ENCODE measurements at regions not wholly inside any gene's neighbourhood (a gene's known extent, or its start where the extent isn't known, plus 50 kb on each side); places are given as distances from the start of the nearest gene placed in this dataset.
A peak's percentile ranks its signal among the peaks of the same experiment; 100 is the strongest.

DNA sequence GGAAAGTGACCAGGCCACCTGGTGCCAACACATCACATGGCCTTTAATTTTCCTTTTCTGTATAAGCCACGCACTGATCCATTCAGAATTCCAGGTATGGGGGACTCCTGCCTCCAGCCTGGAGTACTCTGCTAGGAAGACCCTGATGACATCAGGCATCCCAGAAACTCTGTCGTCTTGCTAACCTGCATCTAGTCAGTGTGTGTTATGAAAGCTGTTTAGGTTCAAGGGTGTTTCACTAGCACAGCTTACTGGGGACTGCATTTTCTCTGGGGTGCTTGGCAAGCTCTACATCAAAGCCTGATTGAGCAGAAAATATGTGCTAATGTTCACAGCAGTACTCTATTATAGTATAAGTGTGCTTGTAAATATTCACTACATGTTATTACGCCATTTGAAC is 100.6 kb upstream of the MGMT start:
- TF ChIP-seq, protein P1, sequence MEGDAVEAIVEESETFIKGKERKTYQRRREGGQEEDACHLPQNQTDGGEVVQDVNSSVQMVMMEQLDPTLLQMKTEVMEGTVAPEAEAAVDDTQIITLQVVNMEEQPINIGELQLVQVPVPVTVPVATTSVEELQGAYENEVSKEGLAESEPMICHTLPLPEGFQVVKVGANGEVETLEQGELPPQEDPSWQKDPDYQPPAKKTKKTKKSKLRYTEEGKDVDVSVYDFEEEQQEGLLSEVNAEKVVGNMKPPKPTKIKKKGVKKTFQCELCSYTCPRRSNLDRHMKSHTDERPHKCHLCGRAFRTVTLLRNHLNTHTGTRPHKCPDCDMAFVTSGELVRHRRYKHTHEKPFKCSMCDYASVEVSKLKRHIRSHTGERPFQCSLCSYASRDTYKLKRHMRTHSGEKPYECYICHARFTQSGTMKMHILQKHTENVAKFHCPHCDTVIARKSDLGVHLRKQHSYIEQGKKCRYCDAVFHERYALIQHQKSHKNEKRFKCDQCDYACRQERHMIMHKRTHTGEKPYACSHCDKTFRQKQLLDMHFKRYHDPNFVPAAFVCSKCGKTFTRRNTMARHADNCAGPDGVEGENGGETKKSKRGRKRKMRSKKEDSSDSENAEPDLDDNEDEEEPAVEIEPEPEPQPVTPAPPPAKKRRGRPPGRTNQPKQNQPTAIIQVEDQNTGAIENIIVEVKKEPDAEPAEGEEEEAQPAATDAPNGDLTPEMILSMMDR (IDR thresholded peaks at IDR 0.05; ENCODE audit: insufficient read depth, low read length, severe bottlenecking) = no peak
- FAIRE-seq (no peak), DNase-seq (ENCODE audit: low read depth) (no peak)
- no peaks in the 10 kb centered on the region for H3K27me3 ChIP-seq (ENCODE audit: control insufficient read depth, insufficient read depth, low read length)
- H3K4me3 ChIP-seq (ENCODE audit: low read depth, low read length) = no peak overlapping the region
- no peaks in the 10 kb centered on the region for H3K36me3 ChIP-seq (ENCODE audit: control insufficient read depth, insufficient read depth, low read length)

DNA sequence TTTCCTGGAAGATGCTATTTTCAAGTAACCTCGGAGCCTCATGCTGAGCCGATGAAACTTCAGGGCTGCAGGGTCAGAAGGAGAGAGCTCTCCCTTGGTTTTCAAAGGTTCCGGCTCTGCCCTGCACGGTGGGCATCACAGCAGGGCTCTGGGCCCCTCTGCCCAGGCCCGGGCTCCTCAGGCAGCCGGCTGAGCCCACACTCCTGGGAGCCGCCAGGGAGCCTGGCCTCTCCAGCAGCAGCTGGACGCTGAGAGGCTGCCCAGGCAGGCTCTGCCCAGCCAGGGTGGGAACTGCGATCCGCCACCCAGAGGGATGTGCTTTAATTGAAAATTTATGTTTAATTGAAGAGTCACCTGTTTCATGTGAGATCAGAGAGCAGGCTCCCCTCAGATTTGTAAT is 97.5 kb upstream of the MGMT start:
- FAIRE-seq (no peak), DNase-seq (ENCODE audit: low read depth) (no peak)
- Histone ChIP-seq H3K36me3 (ENCODE audit: control insufficient read depth, insufficient read depth, low read length) (no peaks in the 10 kb centered on the region), H3K27me3 (ENCODE audit: control insufficient read depth, insufficient read depth, low read length) (no peaks in the 10 kb centered on the region), H3K4me3 (ENCODE audit: low read depth, low read length) (no peak overlapping the region)
- TF ChIP-seq, protein P1 (IDR thresholded peaks at IDR 0.05; ENCODE audit: insufficient read depth, low read length, severe bottlenecking) = no peak

DNA sequence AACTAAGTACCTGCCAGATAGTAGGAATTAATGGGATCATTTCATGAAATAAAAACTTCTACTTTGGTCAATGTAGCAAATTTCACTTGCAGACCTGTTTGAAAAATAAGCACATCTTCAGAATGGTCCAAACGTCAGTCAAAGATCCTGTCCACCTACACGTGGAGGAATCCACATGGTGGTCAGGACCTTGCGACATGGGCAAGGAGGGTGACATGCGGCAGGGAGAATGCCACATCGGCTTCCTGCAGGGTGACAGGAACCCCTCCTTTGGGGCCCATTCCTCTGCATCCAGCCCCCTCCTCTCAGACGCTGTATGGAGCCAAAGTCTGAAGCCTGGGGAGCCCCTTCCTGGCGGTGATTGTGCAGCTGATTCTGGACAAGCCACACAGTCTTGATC is 95.5 kb upstream of the MGMT start:
- no peak for DNase-seq (ENCODE audit: low read depth)
- H3K27me3 ChIP-seq (ENCODE audit: control insufficient read depth, insufficient read depth, low read length) = no peaks in the 10 kb centered on the region
- TF ChIP-seq, protein P1 (IDR thresholded peaks at IDR 0.05; ENCODE audit: insufficient read depth, low read length, severe bottlenecking) = no peak
- H3K36me3 ChIP-seq (ENCODE audit: control insufficient read depth, insufficient read depth, low read length) = no peaks in the 10 kb centered on the region
- FAIRE-seq = no peak
- H3K4me3 ChIP-seq (ENCODE audit: low read depth, low read length) = no peak overlapping the region

GRCh38 chr10:129372172-129372571 is 94.9 kb upstream of the MGMT start:
- Histone ChIP-seq H3K27me3 (ENCODE audit: control insufficient read depth, insufficient read depth, low read length) (no peaks in the 10 kb centered on the region), H3K4me3 (ENCODE audit: low read depth, low read length) (no peak overlapping the region), H3K36me3 (ENCODE audit: control insufficient read depth, insufficient read depth, low read length) (no peaks in the 10 kb centered on the region)
- no peak for DNase-seq (ENCODE audit: low read depth)
- no peak for FAIRE-seq
- TF ChIP-seq, protein P1 (IDR thresholded peaks at IDR 0.05; ENCODE audit: insufficient read depth, low read length, severe bottlenecking) = no peak

GRCh38 chr10:129373231-129373630 is 93.8 kb upstream of the MGMT start:
- no peak for FAIRE-seq

DNA sequence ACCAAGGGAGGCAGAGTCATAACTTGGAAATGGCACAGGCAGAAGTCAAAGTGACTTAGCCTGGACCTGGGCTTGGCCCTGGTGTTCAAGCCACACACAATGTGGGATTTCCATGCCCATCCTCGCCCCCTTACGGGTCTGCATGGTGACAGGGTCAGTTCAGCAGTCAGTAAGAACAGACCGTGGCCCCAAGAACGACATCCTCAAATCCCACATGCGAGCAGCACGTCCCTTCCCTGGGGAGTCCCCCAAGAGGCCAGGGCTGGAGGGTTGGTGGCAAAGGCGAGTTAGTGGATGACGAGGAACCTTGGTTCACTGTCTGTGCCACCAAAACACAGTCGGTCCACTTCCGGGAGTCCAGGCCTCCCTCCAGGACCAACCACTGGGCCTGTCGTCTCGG is 93.3 kb upstream of the MGMT start:
- DNase-seq (ENCODE audit: low read depth) (no peak), FAIRE-seq (peak; percentile 66)
- Histone ChIP-seq H3K27me3 (ENCODE audit: control insufficient read depth, insufficient read depth, low read length) (no peaks in the 10 kb centered on the region), H3K4me3 (ENCODE audit: low read depth, low read length) (no peak overlapping the region), H3K36me3 (ENCODE audit: control insufficient read depth, insufficient read depth, low read length) (no peaks in the 10 kb centered on the region)
- TF ChIP-seq, protein P1 (IDR thresholded peaks at IDR 0.05; ENCODE audit: insufficient read depth, low read length, severe bottlenecking) = no peak

More at GRCh38 chr10:129373231-129373630, 93.8 kb upstream of the MGMT start:
- Histone ChIP-seq H3K27me3 (ENCODE audit: control insufficient read depth, insufficient read depth, low read length) (no peaks in the 10 kb centered on the region), H3K4me3 (ENCODE audit: low read depth, low read length) (no peak overlapping the region), H3K36me3 (ENCODE audit: control insufficient read depth, insufficient read depth, low read length) (no peaks in the 10 kb centered on the region)
- DNase-seq (ENCODE audit: low read depth) = no peak
- TF ChIP-seq, protein P1 (IDR thresholded peaks at IDR 0.05; ENCODE audit: insufficient read depth, low read length, severe bottlenecking) = no peak

All from bronchial epithelial cell (primary cell).